Endothelial cell (in vitro differentiated cells): ENCODE measurements at regions not wholly inside any gene's neighbourhood (a gene's known extent, or its start where the extent isn't known, plus 50 kb on each side); places are given as distances from the start of the nearest gene placed in this dataset.

ENCODE experiments used
- DNase-seq: peaks from one replicate; pipeline ENCODE4 v3.0.0; 2021; ENCODE audit warnings: low spot score
- H3K27ac Mint-ChIP-seq: one replicate; pipeline ENCODE4 v1.8.0; 2021; ENCODE audit warnings: mixed read lengths, inconsistent platforms; ENCODE audit not compliant: unreplicated experiment
- H3K27me3 Mint-ChIP-seq: one replicate; pipeline ENCODE4 v1.8.0; 2021; ENCODE audit warnings: mild to moderate bottlenecking, moderate library complexity, mixed read lengths, inconsistent platforms; ENCODE audit not compliant: unreplicated experiment
- H3K36me3 Mint-ChIP-seq: one replicate; pipeline ENCODE4 v1.8.0; 2021; ENCODE audit warnings: mild to moderate bottlenecking, low read depth, mixed read lengths, inconsistent platforms; ENCODE audit not compliant: unreplicated experiment
- H3K4me1 Mint-ChIP-seq: one replicate; pipeline ENCODE4 v1.8.0; 2021; ENCODE audit warnings: mild to moderate bottlenecking, mixed read lengths, inconsistent platforms; ENCODE audit not compliant: unreplicated experiment
- H3K4me3 Mint-ChIP-seq: one replicate; pipeline ENCODE4 v1.8.0; 2021; ENCODE audit warnings: mild to moderate bottlenecking, mixed read lengths, inconsistent platforms; ENCODE audit not compliant: unreplicated experiment
- H3K9me3 Mint-ChIP-seq: one replicate; pipeline ENCODE4 v1.8.0; 2021; ENCODE audit warnings: mixed read lengths, inconsistent platforms; ENCODE audit not compliant: unreplicated experiment
- TF ChIP-seq, protein P1 (sequence below): fragments of 200-600 bp; sonication (generic); IDR thresholded peaks from one replicate; pipeline ENCODE4 v1.5.0; 2021; ENCODE audit warnings: antibody characterized with exemption; ENCODE audit not compliant: unreplicated experiment

DNA sequence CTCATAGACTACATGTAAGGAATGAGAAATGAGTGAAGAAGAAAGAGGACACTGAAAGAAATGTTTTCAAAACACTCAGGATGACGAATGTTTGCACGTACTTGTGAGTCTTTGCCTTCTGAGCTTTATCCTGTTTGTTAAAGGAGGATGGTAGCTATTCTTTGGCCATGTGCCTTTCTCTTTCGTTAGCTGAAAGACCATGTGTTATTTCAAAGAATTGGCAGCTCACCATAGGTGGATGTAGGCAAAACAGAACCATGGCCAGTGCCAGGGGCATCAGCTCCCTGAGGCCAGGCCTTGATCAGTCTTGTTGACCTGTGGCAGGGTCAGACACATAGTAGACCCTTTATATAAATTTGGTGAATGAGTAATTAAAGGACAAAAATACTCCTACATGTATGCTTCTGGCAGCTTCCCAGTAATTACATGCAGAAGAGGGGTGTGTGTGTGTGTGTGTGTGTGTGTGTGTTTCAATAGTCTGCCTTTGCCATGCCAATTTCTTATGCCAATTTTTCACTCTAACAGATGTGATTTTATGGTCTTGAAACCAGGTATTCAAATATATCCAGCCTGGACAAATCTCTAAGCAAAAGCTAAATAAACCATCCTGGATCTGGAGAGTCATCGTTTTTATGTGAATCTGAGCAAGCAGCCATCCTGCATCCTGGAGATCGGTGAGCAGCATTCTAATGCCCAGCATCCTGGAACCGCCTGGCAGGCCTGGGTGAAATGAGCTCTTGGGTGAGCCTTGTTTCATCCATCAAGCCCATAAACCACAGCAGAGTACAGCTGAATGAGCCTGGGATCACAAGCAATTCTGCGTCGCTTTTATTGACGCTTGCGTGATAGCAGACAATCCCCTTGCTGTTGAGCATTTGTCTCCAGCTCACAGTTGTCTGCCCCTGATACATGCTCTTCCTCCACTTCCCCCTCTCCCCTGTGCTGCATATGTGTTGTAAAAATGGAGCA is 475.4 kb downstream of the MED10 start:
- no peaks in the 10 kb centered on the region for H3K36me3 Mint-ChIP-seq
- TF ChIP-seq, protein P1, sequence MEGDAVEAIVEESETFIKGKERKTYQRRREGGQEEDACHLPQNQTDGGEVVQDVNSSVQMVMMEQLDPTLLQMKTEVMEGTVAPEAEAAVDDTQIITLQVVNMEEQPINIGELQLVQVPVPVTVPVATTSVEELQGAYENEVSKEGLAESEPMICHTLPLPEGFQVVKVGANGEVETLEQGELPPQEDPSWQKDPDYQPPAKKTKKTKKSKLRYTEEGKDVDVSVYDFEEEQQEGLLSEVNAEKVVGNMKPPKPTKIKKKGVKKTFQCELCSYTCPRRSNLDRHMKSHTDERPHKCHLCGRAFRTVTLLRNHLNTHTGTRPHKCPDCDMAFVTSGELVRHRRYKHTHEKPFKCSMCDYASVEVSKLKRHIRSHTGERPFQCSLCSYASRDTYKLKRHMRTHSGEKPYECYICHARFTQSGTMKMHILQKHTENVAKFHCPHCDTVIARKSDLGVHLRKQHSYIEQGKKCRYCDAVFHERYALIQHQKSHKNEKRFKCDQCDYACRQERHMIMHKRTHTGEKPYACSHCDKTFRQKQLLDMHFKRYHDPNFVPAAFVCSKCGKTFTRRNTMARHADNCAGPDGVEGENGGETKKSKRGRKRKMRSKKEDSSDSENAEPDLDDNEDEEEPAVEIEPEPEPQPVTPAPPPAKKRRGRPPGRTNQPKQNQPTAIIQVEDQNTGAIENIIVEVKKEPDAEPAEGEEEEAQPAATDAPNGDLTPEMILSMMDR: no peak
- no peaks in the 10 kb centered on the region for H3K27me3 Mint-ChIP-seq
- H3K9me3 Mint-ChIP-seq: no peaks in the 10 kb centered on the region
- H3K27ac Mint-ChIP-seq: no peak overlapping the region
- H3K4me3 Mint-ChIP-seq: no peak overlapping the region
- no peaks in the 10 kb centered on the region for H3K4me1 Mint-ChIP-seq
- no peak for DNase-seq

DNA sequence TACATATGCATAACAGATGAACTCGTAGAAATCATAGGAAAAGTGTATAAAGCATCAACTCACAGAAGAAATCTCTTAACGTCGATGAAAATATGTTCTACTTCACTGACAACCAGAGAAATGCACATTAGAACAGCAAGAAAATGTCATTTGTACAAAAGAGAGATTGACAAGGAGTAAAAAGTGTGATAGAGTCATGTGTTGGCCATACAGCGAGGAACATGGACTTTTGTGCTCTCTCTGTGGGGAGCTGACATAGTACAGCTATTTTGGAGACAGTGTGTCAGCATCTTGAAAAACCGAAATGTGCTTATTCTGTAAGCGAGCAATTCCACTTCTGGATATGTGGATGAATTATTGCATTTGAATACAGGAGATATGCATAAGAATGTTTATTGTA is 477.9 kb downstream of the ICE1 start:
- H3K27ac Mint-ChIP-seq: no peak overlapping the region
- TF ChIP-seq, protein P1: no peak

DNA sequence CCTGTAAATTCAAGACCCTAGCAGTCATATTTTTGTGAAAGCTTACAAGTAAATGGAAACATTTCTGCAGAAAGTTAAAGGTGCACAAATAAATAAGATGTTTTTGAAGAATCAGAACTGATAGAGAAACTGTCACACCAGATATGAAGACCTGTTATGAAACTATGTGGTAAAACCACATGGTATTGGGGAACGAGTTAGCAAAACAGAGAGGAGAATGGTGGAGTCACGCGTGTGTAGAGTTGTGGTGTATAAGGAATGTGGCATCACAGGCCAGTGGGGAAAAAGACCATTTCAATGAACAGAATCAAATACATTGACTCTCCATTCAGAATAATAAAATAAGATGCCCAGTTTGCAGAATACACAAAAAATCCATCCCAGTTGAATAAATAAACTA is 477.2 kb downstream of the ICE1 start:
- Mint-ChIP-seq H3K27ac (no peak overlapping the region), H3K36me3 (no peaks in the 10 kb centered on the region)

More for the DNA sequence above, 477.9 kb downstream of the ICE1 start:
- Mint-ChIP-seq H3K27me3 (no peaks in the 10 kb centered on the region), H3K36me3 (no peaks in the 10 kb centered on the region), H3K4me3 (no peak overlapping the region), H3K4me1 (no peaks in the 10 kb centered on the region), H3K9me3 (no peaks in the 10 kb centered on the region)
- DNase-seq: no peak

DNA sequence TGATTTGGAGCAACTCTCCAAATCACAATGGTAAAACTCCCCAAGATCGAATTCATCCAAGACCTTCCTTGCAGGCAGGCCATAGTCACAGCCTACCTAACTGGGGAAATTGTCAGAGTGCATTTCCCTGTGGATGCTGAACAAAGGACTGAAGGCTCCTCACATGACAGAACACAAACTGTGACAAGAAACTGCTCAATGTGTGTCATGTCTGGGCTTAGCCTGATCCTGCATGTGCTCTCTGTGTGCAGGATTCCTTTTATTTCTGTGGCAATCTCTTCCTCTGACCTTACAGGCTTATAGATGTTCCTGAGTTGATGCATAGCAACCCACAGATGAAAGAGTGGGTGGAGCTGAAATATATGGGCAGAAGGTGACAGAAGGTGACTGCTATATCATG is 465.8 kb downstream of the ICE1 start:
- DNase-seq: no peak
- no peaks in the 10 kb centered on the region for H3K9me3 Mint-ChIP-seq
- no peak overlapping the region for H3K4me3 Mint-ChIP-seq
- no peaks in the 10 kb centered on the region for H3K36me3 Mint-ChIP-seq
- H3K27ac Mint-ChIP-seq: no peak overlapping the region
- TF ChIP-seq, protein P1: no peak
- H3K27me3 Mint-ChIP-seq: peaks cover 2% of the 10 kb centered on the region
- no peaks in the 10 kb centered on the region for H3K4me1 Mint-ChIP-seq

More for the DNA sequence above, 477.2 kb downstream of the ICE1 start:
- TF ChIP-seq, protein P1: no peak
- H3K4me1 Mint-ChIP-seq: no peaks in the 10 kb centered on the region
- no peak for DNase-seq
- H3K27me3 Mint-ChIP-seq: no peaks in the 10 kb centered on the region
- no peak overlapping the region for H3K4me3 Mint-ChIP-seq
- H3K9me3 Mint-ChIP-seq: no peaks in the 10 kb centered on the region

DNA sequence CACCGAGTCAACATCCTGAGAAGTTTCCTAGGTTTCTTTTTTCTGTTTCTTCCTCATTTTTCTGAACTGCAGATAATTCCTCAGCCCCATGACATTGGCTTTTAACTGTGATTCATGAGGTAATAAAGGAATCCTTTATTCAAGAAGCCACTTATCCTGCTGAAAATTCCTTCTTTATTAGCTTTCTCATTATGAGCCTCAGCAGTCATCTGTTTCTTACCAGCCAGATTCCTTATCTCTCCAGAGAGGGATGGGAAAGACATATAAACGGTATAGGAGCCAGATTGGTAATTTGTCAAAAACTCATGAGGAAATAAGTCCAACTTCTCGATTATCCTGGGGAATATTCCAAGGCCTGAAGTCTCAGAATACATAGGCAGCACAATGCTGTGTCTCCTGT is 465.4 kb downstream of the ICE1 start:
- Mint-ChIP-seq H3K4me1 (no peaks in the 10 kb centered on the region), H3K27ac (no peak overlapping the region), H3K36me3 (no peaks in the 10 kb centered on the region), H3K4me3 (no peak overlapping the region), H3K27me3 (peaks cover 2% of the 10 kb centered on the region), H3K9me3 (no peaks in the 10 kb centered on the region)
- DNase-seq: no peak
- TF ChIP-seq, protein P1: no peak
